Activated T-helper 2 cell treated with anti-CD3 and anti-CD28 coated beads, Interferon-gamma antibody, Interleukin-2, Interleukin-4, amounts not matched to agents 10 μg/mL and 5 μg/mL and 100 μg/mL, durations not matched to agents 14 hours and 24 hours and 36 hours (primary cell): ENCODE measurements at regions not wholly inside any gene's neighbourhood (a gene's known extent, or its start where the extent isn't known, plus 50 kb on each side); places are given as distances from the start of the nearest gene placed in this dataset.

Experiments used
- DNase-seq: peaks from one replicate; pipeline ENCODE4 v3.0.0; 2021; ENCODE audit warnings: low spot score
- H3K27ac Mint-ChIP-seq: one replicate; pipeline ENCODE4 v1.8.0; 2021; ENCODE audit warnings: mixed read lengths
- H3K27me3 Mint-ChIP-seq: one replicate; pipeline ENCODE4 v1.8.0; 2021; ENCODE audit warnings: low read depth, mixed read lengths
- H3K36me3 Mint-ChIP-seq: one replicate; pipeline ENCODE4 v1.8.0; 2021; ENCODE audit warnings: low read depth, mixed read lengths
- H3K4me1 Mint-ChIP-seq: one replicate; pipeline ENCODE4 v1.8.0; 2021; ENCODE audit warnings: low read depth, mixed read lengths
- H3K4me3 Mint-ChIP-seq: one replicate; pipeline ENCODE4 v1.8.0; 2021; ENCODE audit warnings: low read depth, mild to moderate bottlenecking, moderate library complexity, mixed read lengths
- H3K9me3 Mint-ChIP-seq: one replicate; pipeline ENCODE4 v1.8.0; 2021; ENCODE audit warnings: mixed read lengths
- intact Hi-C: fragments of 100-400 bp; cut with micrococcal nuclease; formaldehyde crosslinking; loops from one replicate; pipeline ENCODE4 v1.15.1; 2023

- Mint-ChIP-seq H3K27me3 (no peaks in the 10 kb centered on the region), H3K4me3 (peak overlapping the region; percentile 40), H3K9me3 (no peaks in the 10 kb centered on the region), H3K36me3 (no peaks in the 10 kb centered on the region), H3K4me1 (peaks cover 80% of the 10 kb centered on the region), H3K27ac (peak overlapping the region; percentile 99)
- intact Hi-C loops, result loop anchor here (1.0 to 5.0 kb wide), 4 partner anchors 11 to 300 kb away; no protein-coding TSS in a partner anchor
- DNase-seq, result peak; percentile 34
These were observed 206.9 kb downstream of the ARL4C start for GRCh38 chr2:234289834-234290590.

DNA sequence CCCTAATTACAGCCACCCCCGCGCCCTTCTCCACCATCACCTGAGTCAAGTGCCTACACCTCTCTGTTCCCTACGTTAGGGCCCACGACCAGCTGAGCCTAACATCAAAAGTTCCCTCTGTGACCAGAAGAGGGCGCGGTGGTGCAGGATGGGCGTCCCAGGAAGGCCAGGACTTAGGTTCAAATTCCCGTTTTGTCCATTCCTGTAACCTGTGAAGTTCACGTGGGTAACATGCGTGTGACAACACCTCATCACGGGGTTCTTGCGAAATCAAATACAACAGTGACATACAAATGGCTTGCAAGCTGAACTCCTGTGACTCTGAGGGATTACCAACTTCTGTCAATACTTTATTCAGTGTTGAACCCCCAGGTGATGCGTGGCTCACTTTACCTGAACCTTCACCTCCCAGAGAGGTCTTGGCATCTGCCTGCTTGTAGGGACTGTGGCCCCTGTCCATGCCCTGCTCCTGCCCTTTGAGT is 207.9 kb downstream of the ARL4C start:
- peaks cover 7% of the 10 kb centered on the region for H3K36me3 Mint-ChIP-seq
- no peaks in the 10 kb centered on the region for H3K27me3 Mint-ChIP-seq
- peak; percentile 67 for DNase-seq
- intact Hi-C loops, result loop anchor here (1.0 kb wide), 2 partner anchors 10 to 299 kb away; no protein-coding TSS in a partner anchor
- H3K4me3 Mint-ChIP-seq, result no peak overlapping the region
- H3K9me3 Mint-ChIP-seq, result peaks cover 8% of the 10 kb centered on the region
- H3K27ac Mint-ChIP-seq, result peak overlapping the region; percentile 99
- peaks cover 79% of the 10 kb centered on the region for H3K4me1 Mint-ChIP-seq

- Mint-ChIP-seq H3K27ac (no peak overlapping the region), H3K36me3 (peaks cover 17% of the 10 kb centered on the region), H3K27me3 (no peaks in the 10 kb centered on the region), H3K4me3 (no peak overlapping the region), H3K9me3 (peaks cover 16% of the 10 kb centered on the region), H3K4me1 (peaks cover 72% of the 10 kb centered on the region)
- DNase-seq, result no peak
- intact Hi-C loops, result no loop called here
These were observed 209.2 kb downstream of the ARL4C start for GRCh38 chr2:234287650-234288049.

DNA sequence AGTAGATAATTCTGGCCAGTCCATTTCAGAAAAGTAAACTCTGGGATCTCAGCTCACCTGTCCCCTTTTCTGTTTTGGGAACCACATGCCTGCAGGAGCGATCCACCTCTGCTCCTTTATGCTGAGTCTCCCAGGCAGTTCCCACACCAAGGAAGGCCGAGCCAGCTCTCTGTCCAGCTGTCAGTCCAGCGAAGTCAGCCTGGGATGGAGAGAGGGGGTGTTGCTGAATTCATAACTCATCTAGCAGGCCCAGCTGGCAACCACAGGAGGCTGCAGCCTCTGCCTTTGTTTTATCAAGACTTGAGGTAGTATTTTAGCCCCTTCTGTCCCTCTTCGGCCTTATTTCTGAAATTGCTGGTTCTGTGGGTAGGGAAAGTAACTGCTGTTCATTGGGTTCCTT is 209.9 kb downstream of the ARL4C start:
- Mint-ChIP-seq H3K9me3 (peaks cover 19% of the 10 kb centered on the region), H3K4me3 (no peak overlapping the region), H3K36me3 (peaks cover 21% of the 10 kb centered on the region), H3K4me1 (peaks cover 68% of the 10 kb centered on the region), H3K27ac (no peak overlapping the region), H3K27me3 (no peaks in the 10 kb centered on the region)
- no peak for DNase-seq
- intact Hi-C loops, result no loop called here

- intact Hi-C loops, result no loop called here
- peaks cover 25% of the 10 kb centered on the region for H3K36me3 Mint-ChIP-seq
- no peaks in the 10 kb centered on the region for H3K27me3 Mint-ChIP-seq
- H3K9me3 Mint-ChIP-seq, result peaks cover 19% of the 10 kb centered on the region
- no peak overlapping the region for H3K27ac Mint-ChIP-seq
- H3K4me3 Mint-ChIP-seq, result no peak overlapping the region
- H3K4me1 Mint-ChIP-seq, result peaks cover 62% of the 10 kb centered on the region
- no peak for DNase-seq
These were observed 210.7 kb downstream of the ARL4C start for GRCh38 chr2:234286118-234286598.

DNA sequence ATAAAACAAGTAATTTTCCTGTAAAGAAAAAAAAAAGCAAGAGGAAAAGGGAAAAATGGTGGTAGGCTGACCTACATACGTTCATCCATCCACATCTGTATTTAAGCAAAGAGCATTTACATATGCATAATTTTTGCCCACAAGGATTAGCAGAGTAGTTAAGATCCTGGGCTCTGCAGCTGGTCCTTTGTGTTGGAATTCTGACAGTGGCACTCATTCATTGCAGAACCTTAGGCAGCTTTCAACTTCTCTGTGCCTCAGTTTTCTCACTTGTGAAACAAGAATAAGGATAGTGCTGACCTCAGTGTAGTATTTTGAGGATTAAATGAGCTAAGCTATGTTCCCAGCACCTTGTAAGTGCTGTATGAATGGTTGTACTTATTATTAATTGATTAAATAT is 211.3 kb downstream of the ARL4C start:
- H3K4me3 Mint-ChIP-seq, result no peak overlapping the region
- intact Hi-C loops, result no loop called here
- no peak overlapping the region for H3K27ac Mint-ChIP-seq
- H3K9me3 Mint-ChIP-seq, result peaks cover 23% of the 10 kb centered on the region
- no peak for DNase-seq
- peaks cover 62% of the 10 kb centered on the region for H3K4me1 Mint-ChIP-seq
- H3K27me3 Mint-ChIP-seq, result no peaks in the 10 kb centered on the region
- peaks cover 31% of the 10 kb centered on the region for H3K36me3 Mint-ChIP-seq

DNA sequence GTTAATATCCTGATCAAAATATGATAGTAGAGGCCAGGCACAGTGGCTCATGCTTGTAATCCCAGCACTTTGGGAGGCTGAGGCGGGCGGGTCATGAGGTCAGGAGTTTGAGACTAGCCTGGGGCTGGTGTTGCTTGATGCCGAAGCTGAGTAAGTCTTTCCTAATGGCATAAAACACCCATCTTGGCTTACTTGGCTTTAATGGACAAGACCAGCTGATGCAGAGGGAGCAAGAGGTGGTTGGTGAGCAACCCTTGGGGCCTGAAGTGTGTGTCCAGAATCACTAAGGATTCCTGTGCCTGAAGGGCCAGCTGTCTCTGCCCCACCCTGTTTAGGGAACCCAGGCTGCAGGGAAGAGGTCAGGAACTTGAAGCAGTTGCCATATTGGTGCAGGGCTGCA is 217.2 kb downstream of the ARL4C start:
- Mint-ChIP-seq H3K4me3 (no peak overlapping the region), H3K36me3 (peaks cover 56% of the 10 kb centered on the region), H3K4me1 (peaks cover 61% of the 10 kb centered on the region), H3K9me3 (peaks cover 45% of the 10 kb centered on the region), H3K27me3 (no peaks in the 10 kb centered on the region), H3K27ac (peak overlapping the region; percentile 71)
- DNase-seq, result no peak
- intact Hi-C loops, result loop anchor here (1.0 to 10.0 kb wide), 6 partner anchors 10 to 995 kb away; no protein-coding TSS in a partner anchor

GRCh38 chr2:234278556-234279255 is 218.2 kb downstream of the ARL4C start:
- intact Hi-C loops, result loop anchor here (1.0 to 10.0 kb wide), 6 partner anchors 11 to 996 kb away; no protein-coding TSS in a partner anchor
- Mint-ChIP-seq H3K4me1 (peaks cover 66% of the 10 kb centered on the region), H3K4me3 (no peak overlapping the region), H3K36me3 (peaks cover 55% of the 10 kb centered on the region), H3K27ac (peak overlapping the region; percentile 71), H3K9me3 (peaks cover 46% of the 10 kb centered on the region), H3K27me3 (no peaks in the 10 kb centered on the region)
- DNase-seq, result peak; percentile 28

GRCh38 chr2:234275515-234275914 is 221.4 kb downstream of the ARL4C start:
- Mint-ChIP-seq H3K27ac (no peak overlapping the region), H3K4me3 (no peak overlapping the region), H3K9me3 (peaks cover 30% of the 10 kb centered on the region), H3K36me3 (peaks cover 31% of the 10 kb centered on the region), H3K27me3 (no peaks in the 10 kb centered on the region), H3K4me1 (peaks cover 77% of the 10 kb centered on the region)
- no peak for DNase-seq
- intact Hi-C loops, result loop anchor here (5.0 to 10.0 kb wide), 3 partner anchors 128 to 999 kb away; no protein-coding TSS in a partner anchor

DNA sequence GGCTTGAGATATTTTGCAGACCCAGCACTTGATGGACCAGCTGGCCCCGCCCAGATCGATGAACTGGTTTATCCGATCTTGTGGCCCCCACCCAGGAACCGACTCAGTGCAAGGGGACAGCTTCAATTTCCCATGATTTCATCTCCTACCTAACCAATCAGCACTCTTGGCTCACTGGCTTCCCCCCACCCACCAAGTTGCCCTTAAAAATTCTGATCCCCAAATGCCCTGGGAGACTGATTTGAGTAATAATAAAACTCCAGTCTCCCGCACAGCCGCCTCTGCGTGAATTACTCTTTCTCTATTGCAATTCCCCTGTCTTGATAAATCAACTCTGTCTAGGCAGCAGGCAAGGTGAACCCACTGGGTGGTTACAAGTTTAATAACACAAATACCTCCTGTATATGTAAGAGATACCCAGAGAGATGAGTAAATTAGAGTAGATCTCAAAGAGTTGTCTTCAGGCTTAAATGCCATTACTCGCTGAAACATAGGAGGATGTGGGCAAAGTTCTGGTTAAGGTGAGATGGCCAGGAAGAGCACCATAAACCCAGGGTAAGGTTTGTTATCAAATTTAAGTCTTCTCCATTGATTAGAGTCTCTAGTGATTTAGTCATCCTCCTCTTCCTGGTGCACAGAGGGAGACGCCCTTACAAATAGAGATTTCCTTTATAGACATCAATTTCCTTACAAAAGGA is 222.8 kb downstream of the ARL4C start:
- intact Hi-C loops, result loop anchor here (1.0 to 10.0 kb wide), 7 partner anchors 18 to 1001 kb away; no protein-coding TSS in a partner anchor
- H3K27ac Mint-ChIP-seq, result peak overlapping the region; percentile 78

DNA sequence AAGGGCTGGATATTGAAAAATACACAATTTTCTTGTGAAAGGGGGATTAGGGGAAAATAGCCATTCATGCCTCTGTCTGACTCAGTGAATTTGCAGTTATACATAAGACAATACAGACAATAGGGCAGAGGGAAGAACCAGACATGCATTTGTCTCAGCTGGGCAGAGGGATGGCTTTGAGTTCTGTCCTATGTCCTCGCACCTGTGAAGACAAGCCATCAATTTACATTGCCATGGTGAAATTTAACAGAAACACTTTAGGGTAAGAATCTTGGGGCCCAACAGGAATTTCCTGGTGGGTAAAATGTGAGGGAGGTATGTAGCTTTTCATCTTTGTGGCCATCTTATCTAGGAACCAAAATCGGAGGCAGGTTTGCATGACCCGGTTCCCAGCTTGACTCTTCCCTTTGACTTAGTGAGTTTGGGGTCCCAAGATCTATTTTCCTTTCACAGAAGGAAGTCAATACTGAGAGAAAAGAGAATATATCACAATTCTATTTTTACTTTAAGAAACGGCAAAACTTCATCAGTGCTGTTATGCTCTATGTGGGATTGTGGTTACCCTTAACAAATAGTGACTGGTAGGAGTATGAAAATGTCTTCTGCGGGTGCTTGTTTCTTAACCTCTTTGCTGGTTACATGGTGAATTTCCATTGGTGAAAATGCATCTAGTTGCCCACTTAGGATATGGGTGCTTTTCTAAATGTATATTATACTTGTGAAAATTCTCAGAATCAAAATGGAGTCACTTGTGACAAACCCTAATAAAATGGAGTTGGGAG is 221.8 kb downstream of the SPP2 start:
- intact Hi-C loops, result loop anchor here (5.0 to 10.0 kb wide), 4 partner anchors 135 to 1003 kb away; no protein-coding TSS in a partner anchor
- DNase-seq, result no peak
- Mint-ChIP-seq H3K27me3 (no peaks in the 10 kb centered on the region), H3K4me1 (peaks cover 74% of the 10 kb centered on the region), H3K36me3 (peaks cover 7% of the 10 kb centered on the region), H3K27ac (peak overlapping the region; percentile 78), H3K9me3 (peaks cover 6% of the 10 kb centered on the region), H3K4me3 (no peak overlapping the region)

More for the DNA sequence above, 222.8 kb downstream of the ARL4C start:
- Mint-ChIP-seq H3K4me3 (no peak overlapping the region), H3K27me3 (no peaks in the 10 kb centered on the region), H3K4me1 (peaks cover 76% of the 10 kb centered on the region), H3K36me3 (peaks cover 20% of the 10 kb centered on the region), H3K9me3 (peaks cover 19% of the 10 kb centered on the region)
- no peak for DNase-seq
